ENCODE measurements at regions not wholly inside any gene's neighbourhood (a gene's known extent, or its start where the extent isn't known, plus 50 kb on each side); places are given as distances from the start of the nearest gene placed in this dataset.

DNA sequence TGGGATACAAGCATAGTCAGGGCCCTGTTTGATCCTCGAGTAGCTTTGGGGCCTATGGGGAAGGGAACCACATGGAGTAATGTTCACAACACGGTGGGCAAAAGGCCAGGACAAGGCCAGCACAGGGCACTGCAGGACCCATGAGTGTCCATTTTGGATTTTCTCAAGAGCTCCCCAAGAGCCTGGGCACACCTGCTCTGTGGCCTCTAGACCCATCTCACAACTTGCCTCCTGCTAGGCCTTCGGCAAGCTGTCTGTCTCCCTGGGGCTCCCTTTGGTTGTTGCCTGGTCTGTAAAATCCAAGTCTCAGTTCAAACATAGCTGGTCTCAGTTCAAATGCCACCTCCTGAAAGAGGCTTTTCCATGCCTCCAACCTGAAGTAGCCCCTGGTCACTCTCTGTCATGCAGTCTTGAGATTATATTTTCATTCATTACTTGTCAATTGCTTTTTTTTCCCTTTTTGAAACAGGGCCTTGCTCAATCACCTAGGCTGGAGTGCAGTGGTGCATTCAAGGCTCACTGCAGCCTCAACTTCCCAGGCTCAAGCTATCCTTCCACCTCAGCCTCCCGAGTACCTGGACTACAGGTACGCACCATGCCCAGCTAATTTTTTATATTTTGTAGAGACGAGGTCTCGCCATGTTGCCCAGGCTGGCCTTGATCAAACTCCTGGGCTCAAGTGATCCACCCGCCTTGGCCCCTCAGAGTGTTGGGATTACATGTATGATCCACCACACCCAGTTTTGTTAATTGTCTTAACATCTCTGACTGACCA lies 107.4 kb downstream of the MATN1 start:
- Histone ChIP-seq H3K36me3 (ENCODE audit: control insufficient read depth in 4 of 4, insufficient read depth in 4 of 4, low read length in 4 of 4) (no peaks in the 10 kb centered on the region), H3K27me3 (ENCODE audit: control insufficient read depth in 3 of 3, insufficient read depth in 3 of 3, low read length in 2 of 3) (peaks cover 0 to 8% (median 2%) of the 10 kb centered on the region in 3 donors), H3K9ac (ENCODE audit: insufficient read depth in 1 of 2, low read length in 2 of 2) (no peak overlapping the region), H3K4me1 (ENCODE audit: control insufficient read depth in 5 of 5, insufficient read depth in 5 of 5, low read length in 5 of 5) (peaks cover 0 to 4% (median 0%) of the 10 kb centered on the region in 5 donors), H3K27ac (ENCODE audit: low read depth in 1 of 2, low read length in 1 of 2) (no peak overlapping the region), H3K4me3 (no peak overlapping the region), H3K9me3 (ENCODE audit: control insufficient read depth in 4 of 4, insufficient read depth in 3 of 4, low read length in 3 of 4) (peaks cover 0 to 1% (median 0%) of the 10 kb centered on the region in 4 donors)
- DNase-seq (no peak), ATAC-seq (ENCODE audit: insufficient read depth, low FRiP score) (no peak)
- TF ChIP-seq, protein P1, sequence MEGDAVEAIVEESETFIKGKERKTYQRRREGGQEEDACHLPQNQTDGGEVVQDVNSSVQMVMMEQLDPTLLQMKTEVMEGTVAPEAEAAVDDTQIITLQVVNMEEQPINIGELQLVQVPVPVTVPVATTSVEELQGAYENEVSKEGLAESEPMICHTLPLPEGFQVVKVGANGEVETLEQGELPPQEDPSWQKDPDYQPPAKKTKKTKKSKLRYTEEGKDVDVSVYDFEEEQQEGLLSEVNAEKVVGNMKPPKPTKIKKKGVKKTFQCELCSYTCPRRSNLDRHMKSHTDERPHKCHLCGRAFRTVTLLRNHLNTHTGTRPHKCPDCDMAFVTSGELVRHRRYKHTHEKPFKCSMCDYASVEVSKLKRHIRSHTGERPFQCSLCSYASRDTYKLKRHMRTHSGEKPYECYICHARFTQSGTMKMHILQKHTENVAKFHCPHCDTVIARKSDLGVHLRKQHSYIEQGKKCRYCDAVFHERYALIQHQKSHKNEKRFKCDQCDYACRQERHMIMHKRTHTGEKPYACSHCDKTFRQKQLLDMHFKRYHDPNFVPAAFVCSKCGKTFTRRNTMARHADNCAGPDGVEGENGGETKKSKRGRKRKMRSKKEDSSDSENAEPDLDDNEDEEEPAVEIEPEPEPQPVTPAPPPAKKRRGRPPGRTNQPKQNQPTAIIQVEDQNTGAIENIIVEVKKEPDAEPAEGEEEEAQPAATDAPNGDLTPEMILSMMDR (IDR thresholded peaks at IDR 0.05; ENCODE audit: control extremely low read depth, extremely low read depth), result no peak
- WGBS, 2 donors, result 89 to 96% methylated on average over 8 of the region's 8 CpGs

DNA sequence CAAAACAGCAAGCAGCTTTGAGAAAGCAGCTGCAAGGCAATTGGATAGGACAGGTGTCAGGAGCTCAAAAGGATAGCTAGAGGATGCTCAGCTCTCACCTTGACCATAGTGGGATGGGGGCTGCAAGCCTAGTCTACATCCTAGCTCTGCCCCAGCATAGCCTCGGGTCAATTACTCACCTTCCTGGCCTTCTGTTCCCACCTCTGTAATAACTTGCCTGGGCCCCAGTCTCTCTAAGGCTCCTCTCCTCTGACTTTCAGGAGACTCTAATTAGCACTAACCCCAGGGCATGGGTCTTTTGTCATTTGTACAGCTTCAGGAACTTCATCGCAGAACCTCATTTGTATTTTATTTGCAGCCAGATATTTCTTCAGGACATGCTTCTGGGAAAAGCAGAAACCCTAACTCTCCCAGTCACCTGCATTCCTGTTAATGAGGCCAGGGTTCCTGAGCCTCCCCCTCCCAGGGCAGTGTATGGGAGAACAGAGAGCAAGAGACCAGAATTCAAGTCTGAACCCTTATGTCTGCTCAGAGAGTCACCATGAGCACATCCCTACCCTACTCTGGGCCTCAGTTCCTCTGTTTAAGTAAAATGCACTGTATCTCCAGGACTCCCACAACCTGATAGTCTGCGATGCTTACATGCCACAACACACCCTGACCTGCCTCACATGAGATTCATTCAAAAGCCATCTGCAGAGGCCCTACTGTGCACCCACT lies 108.1 kb downstream of the MATN1 start:
- DNase-seq, result no peak
- Histone ChIP-seq H3K27me3 (ENCODE audit: control insufficient read depth in 3 of 3, insufficient read depth in 3 of 3, low read length in 2 of 3) (peaks cover 0 to 8% (median 2%) of the 10 kb centered on the region in 3 donors), H3K27ac (ENCODE audit: low read depth in 1 of 2, low read length in 1 of 2) (no peak overlapping the region), H3K4me3 (no peak overlapping the region), H3K36me3 (ENCODE audit: control insufficient read depth in 4 of 4, insufficient read depth in 4 of 4, low read length in 4 of 4) (no peaks in the 10 kb centered on the region), H3K4me1 (ENCODE audit: control insufficient read depth in 5 of 5, insufficient read depth in 5 of 5, low read length in 5 of 5) (peaks cover 0 to 4% (median 0%) of the 10 kb centered on the region in 5 donors), H3K9ac (ENCODE audit: insufficient read depth in 1 of 2, low read length in 2 of 2) (no peak overlapping the region), H3K9me3 (ENCODE audit: control insufficient read depth in 4 of 4, insufficient read depth in 3 of 4, low read length in 3 of 4) (no peaks in the 10 kb centered on the region)
- ATAC-seq (ENCODE audit: insufficient read depth, low FRiP score), result no peak
- TF ChIP-seq, protein P1 (IDR thresholded peaks at IDR 0.05; ENCODE audit: control extremely low read depth, extremely low read depth), result no peak
- WGBS, 2 donors, result 80 to 82% methylated on average over 3 of the region's 3 CpGs

DNA sequence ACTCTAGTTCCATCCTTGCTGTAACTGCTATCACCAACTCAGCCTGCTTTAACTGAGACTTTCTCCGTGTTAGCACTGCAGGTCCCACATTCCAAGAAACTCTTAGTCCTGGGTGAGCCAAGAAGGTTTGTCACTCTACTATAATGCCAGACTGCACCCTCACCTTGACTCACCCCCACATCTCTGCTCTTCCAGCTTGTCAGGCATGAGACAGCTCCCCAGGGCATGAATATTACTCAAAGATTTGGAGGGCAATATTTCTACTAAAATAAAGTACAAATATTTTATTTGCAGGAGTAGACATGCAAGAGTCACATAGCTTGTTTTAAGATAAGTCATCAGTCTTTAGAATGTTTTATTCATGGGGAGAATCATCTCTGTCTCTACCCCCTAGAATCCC lies 110.2 kb downstream of the MATN1 start:
- WGBS, 2 donors, result 69 to 88% methylated on average over 1 of the region's 1 CpG
- Histone ChIP-seq H3K9ac (ENCODE audit: insufficient read depth in 1 of 2, low read length in 2 of 2) (no peak overlapping the region), H3K36me3 (ENCODE audit: control insufficient read depth in 4 of 4, insufficient read depth in 4 of 4, low read length in 4 of 4) (no peaks in the 10 kb centered on the region), H3K27ac (ENCODE audit: low read depth in 1 of 2, low read length in 1 of 2) (no peak overlapping the region), H3K9me3 (ENCODE audit: control insufficient read depth in 4 of 4, insufficient read depth in 3 of 4, low read length in 3 of 4) (peaks cover 0 to 3% (median 0%) of the 10 kb centered on the region in 4 donors), H3K27me3 (ENCODE audit: control insufficient read depth in 3 of 3, insufficient read depth in 3 of 3, low read length in 2 of 3) (peaks cover 0 to 4% (median under 1%) of the 10 kb centered on the region in 3 donors), H3K4me1 (ENCODE audit: control insufficient read depth in 5 of 5, insufficient read depth in 5 of 5, low read length in 5 of 5) (peaks cover 0 to 4% (median 0%) of the 10 kb centered on the region in 5 donors), H3K4me3 (no peak overlapping the region)
- ATAC-seq (ENCODE audit: insufficient read depth, low FRiP score), result no peak
- DNase-seq, result no peak
- TF ChIP-seq, protein P1 (IDR thresholded peaks at IDR 0.05; ENCODE audit: control extremely low read depth, extremely low read depth), result no peak
